Gastrocnemius medialis (tissue), 4 donors: ENCODE measurements at regions not wholly inside any gene's neighbourhood (a gene's known extent, or its start where the extent isn't known, plus 50 kb on each side); places are given as distances from the start of the nearest gene placed in this dataset.

ENCODE experiments used
- CTCF ChIP-seq, 5 experiments: fragments of 450-650 bp in 3 of 5; fragments of 200-600 bp in 2 of 5; sonication (generic) in 2 of 5; IDR thresholded peaks in 4 of 5; conservative IDR thresholded peaks in 1 of 5; 1 replicate in 4 of 5; 2 replicates in 1 of 5; pipeline ENCODE4 v1.5.1; 2016 to 2019; ENCODE audit warnings: antibody characterized with exemption in 5 of 5, mild to moderate bottlenecking in 3 of 5, moderate library complexity in 3 of 5
- POLR2A ChIP-seq, 2 donors: fragments of 450-650 bp; IDR thresholded peaks; one replicate each; pipeline ENCODE4 v1.6.1; 2017; ENCODE audit warnings: antibody characterized with exemption in 2 of 2, mild to moderate bottlenecking in 2 of 2, moderate library complexity in 2 of 2

- TF ChIP-seq CTCF (IDR thresholded peaks at IDR 0.05 in 4 of 5, conservative IDR thresholded peaks at IDR 0.05 in 1 of 5) (no peak), POLR2A (IDR thresholded peaks at IDR 0.05) (no peak)
These were observed 838.3 kb upstream of the NOVA1 start for GRCh38 chr14:27435923-27436670.
